GM18505 (cell line): ENCODE measurements at regions not wholly inside any gene's neighbourhood (a gene's known extent, or its start where the extent isn't known, plus 50 kb on each side); places are given as distances from the start of the nearest gene placed in this dataset.

ENCODE experiments used
- ATAC-seq: cut with Tn5 transposase; IDR thresholded peaks from one replicate; pipeline ENCODE4 v1.9.1; 2021; ENCODE audit not compliant: unreplicated experiment
- POLR2A ChIP-seq: IDR thresholded peaks from 4 replicates; pipeline ENCODE4 v1.6.1; 2011; ENCODE audit warnings: borderline replicate concordance; ENCODE audit not compliant: insufficient read depth, insufficient read length; ENCODE audit errors: extremely low read depth

- ATAC-seq: no peak
- no peak for TF ChIP-seq POLR2A
Measured at GRCh38 chr14:101215266-101215665, 311.7 kb upstream of the RTL1 start.

- no peak for TF ChIP-seq POLR2A
- ATAC-seq: no peak
Measured at GRCh38 chr14:101215927-101216326, 312.4 kb upstream of the RTL1 start.

GRCh38 chr14:101216366-101217079 is 313.0 kb upstream of the RTL1 start:
- no peak for ATAC-seq
- no peak for TF ChIP-seq POLR2A

GRCh38 chr14:101217080-101217463 is 313.6 kb upstream of the RTL1 start:
- TF ChIP-seq POLR2A: no peak

GRCh38 chr14:101217616-101218371 is 314.3 kb upstream of the RTL1 start:
- no peak for TF ChIP-seq POLR2A
- ATAC-seq: no peak

More at GRCh38 chr14:101217080-101217463, 313.6 kb upstream of the RTL1 start:
- no peak for ATAC-seq

GRCh38 chr14:101219896-101220703 is 316.6 kb upstream of the RTL1 start:
- TF ChIP-seq POLR2A: no peak
- no peak for ATAC-seq

GRCh38 chr14:101220921-101221510 is 317.5 kb upstream of the RTL1 start:
- ATAC-seq: no peak
- no peak for TF ChIP-seq POLR2A

- ATAC-seq: no peak
- TF ChIP-seq POLR2A: no peak
Measured at GRCh38 chr14:101221549-101222160, 318.1 kb upstream of the RTL1 start.

GRCh38 chr14:101222362-101223070 is 319.0 kb upstream of the RTL1 start:
- TF ChIP-seq POLR2A: no peak
- ATAC-seq: no peak

GRCh38 chr14:101223127-101223526 is 319.6 kb upstream of the RTL1 start:
- TF ChIP-seq POLR2A: no peak
- no peak for ATAC-seq

GRCh38 chr14:101223561-101224162 is 320.1 kb upstream of the RTL1 start:
- TF ChIP-seq POLR2A: no peak
- ATAC-seq: no peak

GRCh38 chr14:101224356-101225156 is 321.0 kb upstream of the RTL1 start:
- no peak for ATAC-seq
- TF ChIP-seq POLR2A: no peak
